ENCODE measurements at regions not wholly inside any gene's neighbourhood (a gene's known extent, or its start where the extent isn't known, plus 50 kb on each side); places are given as distances from the start of the nearest gene placed in this dataset.

DNA sequence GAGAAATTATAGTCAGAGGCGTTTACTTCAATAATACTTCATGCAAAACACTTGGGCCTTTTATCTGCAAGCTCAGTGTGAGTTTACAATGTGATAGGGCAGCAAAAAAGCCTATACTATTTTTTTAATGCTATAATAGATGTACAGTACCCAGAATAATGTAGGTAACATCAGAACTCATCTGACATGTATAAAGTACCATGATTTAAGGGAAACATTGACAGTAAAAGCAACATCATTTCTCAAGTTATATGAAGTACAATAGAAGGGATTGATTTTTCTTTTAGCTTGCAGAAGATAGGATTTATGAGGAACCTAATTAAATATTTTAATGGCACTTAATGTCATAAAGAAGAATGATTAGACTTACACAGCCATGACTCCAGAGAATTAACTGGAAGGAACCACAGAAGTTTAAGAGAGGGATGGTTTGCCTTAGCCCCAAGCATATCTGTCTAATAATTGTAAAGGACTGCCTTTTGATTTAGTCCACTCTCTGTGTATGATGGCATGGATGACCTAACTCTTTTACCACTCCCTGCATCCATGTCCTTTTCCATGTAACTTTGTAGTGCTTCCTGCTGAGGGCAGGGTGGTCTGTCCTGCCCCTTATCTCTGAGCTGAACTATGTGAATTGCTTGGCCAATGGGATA lies 55.9 kb upstream of the MIS18BP1 start:
- Histone ChIP-seq H3K9ac (ENCODE audit: low read length) (no peak overlapping the region), H3K9me2 (ENCODE audit: insufficient read depth, low read length) (no peaks in the 10 kb centered on the region), H2AFZ (ENCODE audit: low read depth, low read length) (no peak overlapping the region), H3F3A (ENCODE audit: insufficient read depth, low read length, poor library complexity, severe bottlenecking) (no peaks in the 10 kb centered on the region), H3K9me3 (ENCODE audit: low read length) (no peaks in the 10 kb centered on the region), H3K4me2 (ENCODE audit: low read length) (no peak overlapping the region), H4K20me1 (ENCODE audit: insufficient read depth) (no peaks in the 10 kb centered on the region), H3K36me3 (ENCODE audit: insufficient read depth, low read length) (no peaks in the 10 kb centered on the region), H3K79me2 (replicated peaks; ENCODE audit: insufficient read depth, low read length) (no peaks in the 10 kb centered on the region), H3K4me3 (ENCODE audit: low read length) (no peak overlapping the region), H3K27ac (ENCODE audit: low read length) (no peak overlapping the region), H3K27me3 (ENCODE audit: insufficient read depth, low read depth, low read length) (no peaks in the 10 kb centered on the region)
- no peak for TF ChIP-seq SMC3 (conservative IDR thresholded peaks at IDR 0.05; ENCODE audit: poor library complexity)
- no peak for TF ChIP-seq POLR2AphosphoS5 (IDR thresholded peaks at IDR 0.05)
- TF ChIP-seq EP300 (conservative IDR thresholded peaks at IDR 0.05; ENCODE audit: poor library complexity, severe bottlenecking), result no peak

Data from neural cell (in vitro differentiated cells).